Kidney (tissue), 13 donors: ENCODE measurements at regions not wholly inside any gene's neighbourhood (a gene's known extent, or its start where the extent isn't known, plus 50 kb on each side); places are given as distances from the start of the nearest gene placed in this dataset.
A peak's percentile ranks its signal among the peaks of the same experiment; 100 is the strongest.

Experiments used
- DNase-seq, 5 donors: peaks; one replicate each; pipeline ENCODE4 v3.0.0-alpha.2; 2013 to 2020
- FAIRE-seq: peaks from 2 replicates; lab custom pipeline; 2012; peaks lifted over from hg19 to GRCh38; lab: Jason Lieb, UNC
- H3K27ac ChIP-seq, 2 donors: one replicate each; pipeline ENCODE4 v1.7.0; 2013; ENCODE audit warnings: low read depth in 2 of 2, low read length in 2 of 2, inconsistent platforms in 1 of 2
- H3K27me3 ChIP-seq: one replicate; pipeline ENCODE4 v1.7.1; 2013; ENCODE audit warnings: low read length, inconsistent platforms; ENCODE audit not compliant: control insufficient read depth, insufficient read depth
- H3K36me3 ChIP-seq, 3 donors: one replicate each; pipeline versions ENCODE4 v1.7.0 to v1.7.1; 2013; ENCODE audit warnings: low read length in 3 of 3, control low read depth in 1 of 3, inconsistent platforms in 1 of 3; ENCODE audit not compliant: insufficient read depth in 3 of 3, control insufficient read depth in 2 of 3
- H3K4me1 ChIP-seq, 3 donors: one replicate each; pipeline versions ENCODE4 v1.7.0 to v1.7.1; 2013; ENCODE audit warnings: low read length in 3 of 3, inconsistent platforms in 1 of 3, low read depth in 1 of 3; ENCODE audit not compliant: control insufficient read depth in 2 of 3, insufficient read depth in 2 of 3
- H3K4me3 ChIP-seq, 3 donors: one replicate each; pipeline versions ENCODE4 v1.7.0 to v1.8.1; 2013; ENCODE audit warnings: low read length in 3 of 3, control low read depth in 1 of 3, inconsistent platforms in 1 of 3
- H3K9ac ChIP-seq, 3 donors: one replicate each; pipeline versions ENCODE4 v1.7.0 to v1.7.1; 2013; ENCODE audit warnings: low read length in 3 of 3, control low read depth in 1 of 3, inconsistent platforms in 1 of 3
- H3K9me3 ChIP-seq, 3 donors: one replicate each; pipeline versions ENCODE4 v1.7.0 to v1.7.1; 2013; ENCODE audit warnings: low read length in 3 of 3, control low read depth in 1 of 3, inconsistent platforms in 1 of 3; ENCODE audit not compliant: control insufficient read depth in 2 of 3, insufficient read depth in 1 of 3
- CTCF ChIP-seq: IDR thresholded peaks from 3 replicates; pipeline ENCODE4 v1.5.1; 2012; ENCODE audit warnings: mild to moderate bottlenecking, moderate library complexity, borderline replicate concordance; ENCODE audit not compliant: insufficient read depth; ENCODE audit errors: extremely low read depth
- intact Hi-C: fragments of 100-400 bp; cut with DNase I; formaldehyde crosslinking; loops from one replicate; pipeline ENCODE4 v1.11.1; 2022
- donor health status: control.
- donor health status: control.
- donor health status: control.
- donor health status: control.
- donor health status: control.
- donor health status: DM: yes; HTN: yes; CAD: no.
- donor health status: Normal renal cell carcinoma (clear cell type).

GRCh38 chr2:242036653-242036950 lies 167.1 kb downstream of the RTP5 start:
- Histone ChIP-seq H3K4me3 (no peak overlapping the region), H3K9ac (no peak overlapping the region), H3K9me3 (no peaks in the 10 kb centered on the region), H3K27me3 (no peaks in the 10 kb centered on the region), H3K27ac (no peak overlapping the region), H3K4me1 (no peaks in the 10 kb centered on the region), H3K36me3 (no peaks in the 10 kb centered on the region)
- TF ChIP-seq CTCF: no peak
- FAIRE-seq (no peak), DNase-seq (no peak)
- intact Hi-C loops: no loop called here

GRCh38 chr2:242038166-242038927 lies 168.8 kb downstream of the RTP5 start:
- intact Hi-C loops: no loop called here
- TF ChIP-seq CTCF: no peak
- no peaks in the 10 kb centered on the region for H3K4me1 ChIP-seq
- FAIRE-seq (no peak), DNase-seq (no peak)
- no peaks in the 10 kb centered on the region for H3K9me3 ChIP-seq
- H3K4me3 ChIP-seq: no peak overlapping the region
- H3K27me3 ChIP-seq: no peaks in the 10 kb centered on the region
- no peak overlapping the region for H3K9ac ChIP-seq
- H3K27ac ChIP-seq: no peak overlapping the region
- no peaks in the 10 kb centered on the region for H3K36me3 ChIP-seq

GRCh38 chr2:242038928-242039341 lies 169.4 kb downstream of the RTP5 start:
- H3K4me3 ChIP-seq: no peak overlapping the region
- DNase-seq (peak in 1 of 5 donors; percentile 63), FAIRE-seq (no peak)
- TF ChIP-seq CTCF: no peak
- no peaks in the 10 kb centered on the region for H3K9me3 ChIP-seq
- no peaks in the 10 kb centered on the region for H3K36me3 ChIP-seq
- intact Hi-C loops: no loop called here
- no peak overlapping the region for H3K27ac ChIP-seq
- no peaks in the 10 kb centered on the region for H3K4me1 ChIP-seq
- H3K9ac ChIP-seq: no peak overlapping the region
- no peaks in the 10 kb centered on the region for H3K27me3 ChIP-seq

GRCh38 chr2:242040303-242040655 lies 170.8 kb downstream of the RTP5 start:
- no peak overlapping the region for H3K27ac ChIP-seq
- DNase-seq (no peak), FAIRE-seq (no peak)
- H3K27me3 ChIP-seq: no peaks in the 10 kb centered on the region
- no peaks in the 10 kb centered on the region for H3K4me1 ChIP-seq
- H3K9ac ChIP-seq: no peak overlapping the region
- no peak overlapping the region for H3K4me3 ChIP-seq
- H3K36me3 ChIP-seq: no peaks in the 10 kb centered on the region
- intact Hi-C loops: no loop called here
- TF ChIP-seq CTCF: no peak
- no peaks in the 10 kb centered on the region for H3K9me3 ChIP-seq
